IMR-90 (cell line): ENCODE measurements at regions not wholly inside any gene's neighbourhood (a gene's known extent, or its start where the extent isn't known, plus 50 kb on each side); places are given as distances from the start of the nearest gene placed in this dataset.

Experiments used
- ATAC-seq: fragments of 200-7000 bp; cut with Tn5 transposase; 2 replicates; pipeline ENCODE4 v1.9.1; 2020; ENCODE audit warnings: low read depth, mild to moderate bottlenecking, moderate library complexity
- BruUV-seq: library from RNA; stranded (reverse); fragments of 400-500 nt; replicated peaks from 2 replicates; lab custom pipeline; 2021; lab: Mats Ljungman, UMichigan
- CTCF ChIA-PET: fragments of 300-600 bp; formaldehyde crosslinking; extraction: SDS; loops from one replicate; lab custom pipeline; 2021; ENCODE audit warnings: antibody characterized with exemption; lab: Yijun Ruan, JAX
- POLR2A ChIA-PET: fragments of 300-600 bp; sonication (Branson Sonifier 250); formaldehyde crosslinking; loops from one replicate; lab custom pipeline; 2022; ENCODE audit warnings: antibody characterized with exemption; ENCODE audit not compliant: unreplicated experiment; lab: Charles Lee
- DNase-seq: peaks from one replicate; pipeline ENCODE4 v3.0.0; 2013
- H2AFZ ChIP-seq: replicated peaks from 2 replicates; pipeline ENCODE3; 2013; ENCODE audit warnings: low read length, mild to moderate bottlenecking; ENCODE audit not compliant: poor library complexity
- H2AK5ac ChIP-seq: 2 replicates; pipeline ENCODE4 v1.6.1; 2013; ENCODE audit warnings: low read depth, low read length, inconsistent platforms
- H2AK9ac ChIP-seq: replicated peaks from 2 replicates; pipeline ENCODE3; 2013; ENCODE audit warnings: mild to moderate bottlenecking, low read depth, low read length, moderate library complexity; ENCODE audit not compliant: poor library complexity
- H2BK120ac ChIP-seq: 2 replicates; pipeline ENCODE4 v1.6.1; 2013; ENCODE audit warnings: low read depth, low read length, inconsistent platforms
- H2BK15ac ChIP-seq: 3 replicates; pipeline ENCODE4 v1.6.1; 2013; ENCODE audit warnings: low read depth, low read length, inconsistent platforms
- H2BK20ac ChIP-seq: 2 replicates; pipeline ENCODE4 v1.6.1; 2013; ENCODE audit warnings: low read depth, mild to moderate bottlenecking, inconsistent platforms, low read length, moderate library complexity
- H2BK5ac ChIP-seq: 2 replicates; pipeline ENCODE4 v1.6.1; 2013; ENCODE audit warnings: mild to moderate bottlenecking, low read depth, low read length, inconsistent platforms; ENCODE audit not compliant: poor library complexity, severe bottlenecking
- H3K14ac ChIP-seq: replicated peaks from 2 replicates; pipeline ENCODE4 v1.6.1; 2013; ENCODE audit warnings: low read depth, low read length, inconsistent platforms
- H3K18ac ChIP-seq: 2 replicates; pipeline ENCODE4 v1.6.1; 2013; ENCODE audit warnings: low read depth, low read length, control low read depth
- H3K23ac ChIP-seq: 2 replicates; pipeline ENCODE4 v1.6.1; 2013; ENCODE audit warnings: low read depth, low read length, inconsistent platforms
- H3K27ac ChIP-seq: 2 replicates; pipeline ENCODE4 v1.5.1; 2013; ENCODE audit warnings: mild to moderate bottlenecking, control low read depth, low read length; ENCODE audit not compliant: insufficient read depth
- H3K27me3 ChIP-seq: 2 replicates; pipeline ENCODE4 v1.6.1; 2013; ENCODE audit warnings: low read length; ENCODE audit not compliant: control insufficient read depth, insufficient read depth
- H3K36me3 ChIP-seq: 2 replicates; pipeline ENCODE4 v1.6.1; 2013; ENCODE audit warnings: low read length, mixed read lengths; ENCODE audit not compliant: control insufficient read depth, insufficient read depth
- H3K4ac ChIP-seq: 2 replicates; pipeline ENCODE4 v1.6.1; 2013; ENCODE audit warnings: low read depth, low read length, inconsistent platforms
- H3K4me1 ChIP-seq: 2 replicates; pipeline ENCODE4 v1.6.1; 2013; ENCODE audit warnings: low read length, mixed read lengths; ENCODE audit not compliant: control insufficient read depth, insufficient read depth
- H3K4me2 ChIP-seq: 2 replicates; pipeline ENCODE4 v1.6.1; 2013; ENCODE audit warnings: low read depth, mild to moderate bottlenecking, control low read depth, low read length, moderate library complexity
- H3K4me3 ChIP-seq: 2 replicates; pipeline ENCODE4 v1.5.1; 2013; ENCODE audit warnings: low read depth, mild to moderate bottlenecking, control low read depth, low read length, moderate library complexity; ENCODE audit not compliant: insufficient read depth
- H3K56ac ChIP-seq: 2 replicates; pipeline ENCODE4 v1.6.1; 2013; ENCODE audit warnings: low read length, inconsistent platforms; ENCODE audit not compliant: insufficient read depth; ENCODE audit errors: extremely low read depth
- H3K79me1 ChIP-seq, 2 experiments: 2 replicates each; pipeline ENCODE4 v1.6.1; 2013; ENCODE audit warnings: low read length in 2 of 2, inconsistent platforms in 1 of 2, low read depth in 1 of 2
- H3K9ac ChIP-seq: 2 replicates; pipeline ENCODE4 v1.6.1; 2013; ENCODE audit warnings: low read depth, low read length, control low read depth
- H3K9me1 ChIP-seq: 2 replicates; pipeline ENCODE4 v1.6.1; 2013; ENCODE audit warnings: low read length, inconsistent platforms; ENCODE audit not compliant: insufficient read depth
- H3K9me3 ChIP-seq: 2 replicates; pipeline ENCODE4 v1.6.1; 2013; ENCODE audit warnings: low read length; ENCODE audit not compliant: control insufficient read depth, insufficient read depth
- H4K20me1 ChIP-seq: 2 replicates; pipeline ENCODE4 v1.6.1; 2013; ENCODE audit warnings: low read length, inconsistent platforms; ENCODE audit not compliant: insufficient read depth
- H4K5ac ChIP-seq: 2 replicates; pipeline ENCODE4 v1.6.1; 2013; ENCODE audit warnings: mild to moderate bottlenecking, low read depth, low read length, control low read depth
- H4K8ac ChIP-seq, 2 experiments: 2 replicates each; pipeline ENCODE4 v1.6.1; 2013; ENCODE audit warnings: low read depth in 2 of 2, low read length in 2 of 2, control low read depth in 1 of 2, inconsistent platforms in 1 of 2
- H4K91ac ChIP-seq: 2 replicates; pipeline ENCODE4 v1.6.1; 2013; ENCODE audit warnings: low read depth, low read length, inconsistent platforms; ENCODE audit not compliant: insufficient read depth
- BHLHE40 ChIP-seq: fragments of 150-350 bp; IDR thresholded peaks from 2 replicates; pipeline ENCODE4 v1.6.1; 2016; ENCODE audit warnings: mild to moderate bottlenecking, low read depth, low read length
- MAZ ChIP-seq: IDR thresholded peaks from 2 replicates; pipeline ENCODE4 v1.6.1; 2012; ENCODE audit warnings: low read depth, mild to moderate bottlenecking, low read length, improper control_type of control experiment, moderate library complexity, borderline replicate concordance
- MXI1 ChIP-seq: IDR thresholded peaks from 2 replicates; pipeline ENCODE4 v1.6.1; 2012; ENCODE audit warnings: low read depth, mild to moderate bottlenecking, low read length, moderate library complexity, borderline replicate concordance
- NFE2L2 ChIP-seq: fragments of 150-350 bp; IDR thresholded peaks from 2 replicates; pipeline ENCODE4 v1.6.1; 2016; ENCODE audit warnings: low read depth, mild to moderate bottlenecking, low read length
- POLR2A ChIP-seq: IDR thresholded peaks from 2 replicates; pipeline ENCODE4 v1.6.1; 2012; ENCODE audit warnings: mild to moderate bottlenecking, low read depth, low read length
- RFX5 ChIP-seq: IDR thresholded peaks from 2 replicates; pipeline ENCODE4 v1.8.0; 2012; ENCODE audit warnings: low read depth, mild to moderate bottlenecking, low read length, moderate library complexity
- SMC3 ChIP-seq: fragments of 150-350 bp; IDR thresholded peaks from 2 replicates; pipeline ENCODE4 v1.6.1; 2016; ENCODE audit warnings: low read depth, mild to moderate bottlenecking, antibody characterized with exemption, low read length, moderate library complexity
- WGBS, 2 experiments: methylation state at CpG; one replicate each; pipeline versions ENCODE4 v1.1.5 to v1.1.7; 2013; ENCODE audit warnings: missing lambda C conversion rate in 2 of 2; ENCODE audit not compliant: insufficient read length in 1 of 2; ENCODE audit errors: extremely low coverage in 2 of 2; 5-methylcytosine and 5-hydroxymethylcytosine counted together
- dilution Hi-C: fragments of 300-500 bp; cut with HindIII; formaldehyde crosslinking; loops from one replicate; pipeline ENCODE4 v1.14.3; 2018; ENCODE audit warnings: low sequenced_read_pairs; ENCODE audit not compliant: unreplicated experiment
- in situ Hi-C: fragments of 300-500 bp; cut with MboI; formaldehyde crosslinking; loops from 3 replicates; pipeline ENCODE4 v1.14.3; 2019; ENCODE audit warnings: low sequenced_read_pairs, inconsistent platforms, mixed read lengths
- intact Hi-C: fragments of 100-400 bp; cut with micrococcal nuclease; formaldehyde crosslinking; loops from 2 replicates; pipeline ENCODE4 v1.10.0; 2022

- Histone ChIP-seq H3K56ac (no peak overlapping the region), H3K27ac (no peak overlapping the region), H2BK20ac (no peak overlapping the region), H3K14ac (no peak overlapping the region), H3K18ac (no peak overlapping the region), H3K4me1 (no peaks in the 10 kb centered on the region), H3K4me3 (no peak overlapping the region), H3K9me1 (no peaks in the 10 kb centered on the region), H4K91ac (no peak overlapping the region), H4K8ac (no peak overlapping the region), H2AK5ac (no peak overlapping the region), H3K4ac (no peak overlapping the region), H4K20me1 (no peaks in the 10 kb centered on the region), H2BK15ac (no peak overlapping the region), H3K27me3 (no peaks in the 10 kb centered on the region; the same call in none of the 2 replicates), H2AFZ (no peak overlapping the region), H3K9me3 (no peaks in the 10 kb centered on the region), H3K36me3 (no peaks in the 10 kb centered on the region), H2AK9ac (no peak overlapping the region), H3K23ac (no peak overlapping the region), H3K9ac (no peak overlapping the region), H4K5ac (no peak overlapping the region), H2BK120ac (no peak overlapping the region), H3K79me1 (no peaks in the 10 kb centered on the region), H2BK5ac (no peak overlapping the region), H3K4me2 (no peak overlapping the region)
- TF ChIP-seq NFE2L2 (no peak), RFX5 (no peak), MXI1 (no peak), SMC3 (no peak), BHLHE40 (no peak), MAZ (no peak), POLR2A (no peak)
- no peak for ATAC-seq
- no peak for DNase-seq
- dilution Hi-C loops = no loop called here
- BruUV-seq = no TSS peak
- WGBS, 2 experiments = no CpG with 5 or more reads among the region's 8 CpGs
- intact Hi-C loops = no loop called here
- in situ Hi-C loops = no loop called here
- ChIA-PET POLR2A (no interaction called here), CTCF (interaction anchor here (0.7 kb wide), 1 partner anchor 1117 kb away, joined by 11 read pairs; no protein-coding TSS in a partner anchor)
Measured at GRCh38 chr20:40438161-40438830, 250.7 kb downstream of the MAFB start.
